ENCODE measurements at regions not wholly inside any gene's neighbourhood (a gene's known extent, or its start where the extent isn't known, plus 50 kb on each side); places are given as distances from the start of the nearest gene placed in this dataset.

GRCh38 chr13:58594747-58595600 is 963.4 kb downstream of the PCDH17 start (continued):
- TF ChIP-seq CBX3 (IDR thresholded peaks at IDR 0.05; ENCODE audit: borderline replicate concordance, low read depth): no peak
- TF ChIP-seq TAF1 (IDR thresholded peaks at IDR 0.05; ENCODE audit: borderline replicate concordance, low read depth, low read length): no peak
- TF ChIP-seq CBFB (IDR thresholded peaks at IDR 0.05; ENCODE audit: low read depth): no peak
- no peak for TF ChIP-seq NFYB (IDR thresholded peaks at IDR 0.05; ENCODE audit: insufficient read depth, low read depth, low read length)
- TF ChIP-seq RELA (IDR thresholded peaks at IDR 0.05; ENCODE audit: borderline replicate concordance, partially characterized antibody): no peak

GRCh38 chr13:58597552-58597951 is 966.0 kb downstream of the PCDH17 start:
- no peaks in the 10 kb centered on the region for H3K27me3 ChIP-seq (replicated peaks in 1 of 2; ENCODE audit: control insufficient read depth in 2 of 2, insufficient read depth in 2 of 2, low read length in 1 of 2)
- H3K9me3 ChIP-seq (replicated peaks; ENCODE audit: control insufficient read depth, insufficient read depth, low read length): no peaks in the 10 kb centered on the region
- H3K36me3 ChIP-seq (ENCODE audit: control insufficient read depth in 2 of 2, insufficient read depth in 2 of 2, low read length in 1 of 2): no peaks in the 10 kb centered on the region
- RAD21 ChIA-PET (ENCODE audit: unreplicated experiment): no interaction called here
- no peak overlapping the region for H3K27ac ChIP-seq (ENCODE audit: control insufficient read depth, insufficient read depth)
- POLR2A ChIA-PET: no interaction called here
- CTCF ChIA-PET: no interaction called here
- no peak overlapping the region for H3K9ac ChIP-seq (ENCODE audit: control insufficient read depth, insufficient read depth, low read length)
- SMC1A ChIA-PET (ENCODE audit: uncharacterized antibody, unreplicated experiment): no interaction called here
- no peak overlapping the region for H3K4me2 ChIP-seq (ENCODE audit: control insufficient read depth, insufficient read depth)
- in situ Hi-C loops (cut with MboI): no loop called here
- no peak for ATAC-seq
- no peak for DNase-seq (ENCODE audit: low read depth, low spot score)
- intact Hi-C loops (cut with micrococcal nuclease; ENCODE audit: unreplicated experiment): no loop called here
- no peak for TF ChIP-seq EP300 (IDR thresholded peaks at IDR 0.05; ENCODE audit: borderline replicate concordance in 1 of 2, control insufficient read depth in 1 of 2, low read depth in 2 of 2, low read length in 2 of 2)
- TF ChIP-seq HDAC2 (IDR thresholded peaks at IDR 0.05): no peak
- TF ChIP-seq STAT1 (conservative IDR thresholded peaks at IDR 0.05): no peak
- TF ChIP-seq ZNF622 (IDR thresholded peaks at IDR 0.05): no peak
- no peak for TF ChIP-seq POLR2A (IDR thresholded peaks at IDR 0.05; ENCODE audit: low read depth, low read length)
- TF ChIP-seq EGR1 (IDR thresholded peaks at IDR 0.05; ENCODE audit: borderline replicate concordance in 1 of 2, low read depth in 2 of 2, low read length in 2 of 2): no peak
- TF ChIP-seq NKRF (conservative IDR thresholded peaks at IDR 0.05): no peak
- TF ChIP-seq ZBED1 (IDR thresholded peaks at IDR 0.05; ENCODE audit: borderline replicate concordance): no peak
- no peaks in the 10 kb centered on the region for H3K79me2 ChIP-seq (ENCODE audit: control insufficient read depth, insufficient read depth, low read length)
- 3% methylated on average over 2 of the region's 2 CpGs for WGBS (ENCODE audit: insufficient coverage, insufficient replicate concordance, low lambda C conversion rate, missing lambda C conversion rate)
- no peaks in the 10 kb centered on the region for H4K20me1 ChIP-seq (ENCODE audit: control insufficient read depth, insufficient read depth)
- no peak overlapping the region for H3K4me3 ChIP-seq
- no peaks in the 10 kb centered on the region for H3K4me1 ChIP-seq (ENCODE audit: control insufficient read depth, insufficient read depth, low read length)
- FAIRE-seq: no peak
- no peak overlapping the region for H2AFZ ChIP-seq (ENCODE audit: control insufficient read depth, low read depth, low read length)
- BruUV-seq (replicated peaks): no TSS peak
